Skeletal muscle satellite cell (primary cell): ENCODE measurements at regions not wholly inside any gene's neighbourhood (a gene's known extent, or its start where the extent isn't known, plus 50 kb on each side); places are given as distances from the start of the nearest gene placed in this dataset.

Source experiments
- H3K27me3 ChIP-seq: 2 replicates; pipeline ENCODE4 v1.7.0; 2013; ENCODE audit warnings: low read length; ENCODE audit not compliant: control insufficient read depth, insufficient read depth
- H3K36me3 ChIP-seq: 2 replicates; pipeline ENCODE4 v1.7.0; 2013; ENCODE audit warnings: mild to moderate bottlenecking, control low read depth, low read length; ENCODE audit not compliant: insufficient read depth
- H3K4me1 ChIP-seq: 2 replicates; pipeline ENCODE4 v1.7.0; 2013; ENCODE audit warnings: low read length; ENCODE audit not compliant: control insufficient read depth, insufficient read depth
- H3K4me2 ChIP-seq: 2 replicates; pipeline ENCODE4 v1.7.0; 2013; ENCODE audit warnings: mild to moderate bottlenecking, low read length
- H3K4me3 ChIP-seq: 2 replicates; pipeline ENCODE4 v1.7.0; 2013; ENCODE audit warnings: low read length
- H3K9ac ChIP-seq: 2 replicates; pipeline ENCODE4 v1.7.0; 2013; ENCODE audit warnings: mild to moderate bottlenecking, low read depth, low read length, moderate library complexity
- H3K9me3 ChIP-seq: replicated peaks from 2 replicates; pipeline ENCODE4 v1.7.0; 2013; ENCODE audit warnings: mild to moderate bottlenecking, control low read depth, low read length

DNA sequence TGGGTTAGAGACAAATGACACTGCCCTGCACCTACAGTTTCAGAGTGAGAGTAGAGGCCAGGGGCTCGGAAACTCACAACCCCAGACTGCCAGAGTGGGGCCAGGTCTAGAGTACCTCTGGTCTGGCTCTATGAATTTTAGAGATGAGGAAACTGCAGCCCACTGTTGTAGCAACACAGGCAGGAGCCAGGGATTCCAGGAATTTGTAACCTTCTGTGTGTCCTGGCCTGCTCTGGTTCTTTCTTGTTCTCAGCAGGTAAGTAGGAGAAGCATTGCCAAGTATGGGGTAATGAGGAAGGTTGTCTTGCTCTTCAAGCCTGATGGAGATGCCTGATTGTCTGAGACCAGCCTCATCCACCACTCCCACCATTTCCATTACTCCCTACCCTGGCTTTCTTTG is 221.8 kb downstream of the UACA start:
- Histone ChIP-seq H3K4me3 (no peak overlapping the region), H3K4me2 (no peak overlapping the region), H3K36me3 (no peaks in the 10 kb centered on the region), H3K27me3 (peaks cover 79% of the 10 kb centered on the region), H3K4me1 (no peaks in the 10 kb centered on the region), H3K9me3 (no peaks in the 10 kb centered on the region), H3K9ac (no peak overlapping the region)

DNA sequence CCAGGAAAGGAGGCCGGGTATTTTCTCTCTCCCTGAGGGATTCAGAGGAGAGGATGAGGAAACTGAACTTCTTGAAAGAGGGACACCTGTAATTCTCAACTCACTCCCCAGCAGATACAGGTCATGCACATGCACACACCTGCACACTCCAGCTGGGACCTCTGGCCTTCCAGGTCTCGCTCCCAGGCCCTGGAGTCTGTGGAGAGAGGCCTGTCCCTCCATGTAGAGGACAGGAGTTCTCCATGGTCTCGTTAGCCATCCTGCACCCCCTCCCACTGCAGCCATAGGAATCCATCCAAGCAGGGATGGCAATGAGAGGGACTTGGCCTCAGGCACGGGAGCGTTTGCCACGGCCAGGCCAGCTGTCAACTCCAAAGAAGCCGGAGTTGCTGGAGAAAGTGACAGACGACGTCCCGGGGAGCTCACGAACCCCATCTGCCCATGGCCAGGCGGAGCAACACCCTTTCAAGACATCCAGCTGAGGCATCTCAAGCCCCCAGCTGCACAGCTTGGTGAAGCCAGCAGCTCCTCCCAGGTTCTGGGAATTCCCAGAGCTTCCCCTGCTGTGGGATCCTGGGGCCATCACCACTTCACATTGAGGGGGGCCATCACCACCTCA is 223.3 kb downstream of the UACA start:
- Histone ChIP-seq H3K36me3 (no peaks in the 10 kb centered on the region), H3K9me3 (no peaks in the 10 kb centered on the region), H3K4me3 (no peak overlapping the region), H3K4me2 (no peak overlapping the region), H3K27me3 (peaks cover 94% of the 10 kb centered on the region), H3K4me1 (no peaks in the 10 kb centered on the region), H3K9ac (no peak overlapping the region)

DNA sequence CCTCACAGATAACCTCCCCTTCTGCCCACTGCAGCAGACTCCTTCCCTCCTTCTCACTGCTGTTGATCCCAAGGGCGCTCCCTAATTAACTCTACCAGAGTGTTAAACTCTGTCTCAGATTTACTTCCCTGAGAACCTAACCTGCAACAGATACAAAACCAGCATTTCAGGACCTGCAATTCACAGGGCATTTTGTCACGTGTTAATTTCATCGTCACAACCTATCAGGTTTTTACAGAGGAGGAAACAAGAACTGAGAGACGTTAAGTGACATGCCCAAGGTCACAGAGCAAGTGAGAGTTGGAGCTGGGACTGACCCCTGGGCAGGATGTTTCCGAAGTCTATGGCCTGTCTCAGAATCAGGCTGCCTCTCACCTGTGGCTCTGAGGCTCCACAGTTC is 223.9 kb downstream of the UACA start:
- Histone ChIP-seq H3K27me3 (peaks cover 99% of the 10 kb centered on the region), H3K4me1 (no peaks in the 10 kb centered on the region), H3K36me3 (no peaks in the 10 kb centered on the region), H3K9me3 (no peaks in the 10 kb centered on the region), H3K4me2 (no peak overlapping the region), H3K4me3 (no peak overlapping the region), H3K9ac (no peak overlapping the region)

DNA sequence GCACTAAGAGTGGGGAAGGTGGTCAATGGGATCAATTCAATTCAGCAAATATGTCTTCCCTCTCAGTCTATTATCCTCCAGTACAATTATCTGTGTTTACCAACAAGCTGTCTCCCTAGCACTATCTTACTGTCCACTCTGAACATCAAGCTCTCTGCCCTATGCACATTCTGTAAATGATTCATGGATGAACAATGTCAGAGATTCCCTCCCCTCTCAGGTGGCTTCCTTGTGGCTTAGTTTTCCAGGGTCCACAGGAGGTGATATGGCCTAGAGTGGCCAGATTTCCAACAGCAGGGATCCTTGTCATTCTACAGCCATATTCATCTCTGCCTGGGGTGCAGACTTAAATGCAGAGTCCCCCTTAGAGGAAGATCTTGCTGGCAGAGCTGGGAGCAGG is 225.1 kb downstream of the UACA start:
- Histone ChIP-seq H3K4me2 (no peak overlapping the region), H3K4me1 (no peaks in the 10 kb centered on the region), H3K9ac (no peak overlapping the region), H3K4me3 (no peak overlapping the region), H3K36me3 (no peaks in the 10 kb centered on the region), H3K9me3 (no peaks in the 10 kb centered on the region), H3K27me3 (peaks cover 98% of the 10 kb centered on the region)

DNA sequence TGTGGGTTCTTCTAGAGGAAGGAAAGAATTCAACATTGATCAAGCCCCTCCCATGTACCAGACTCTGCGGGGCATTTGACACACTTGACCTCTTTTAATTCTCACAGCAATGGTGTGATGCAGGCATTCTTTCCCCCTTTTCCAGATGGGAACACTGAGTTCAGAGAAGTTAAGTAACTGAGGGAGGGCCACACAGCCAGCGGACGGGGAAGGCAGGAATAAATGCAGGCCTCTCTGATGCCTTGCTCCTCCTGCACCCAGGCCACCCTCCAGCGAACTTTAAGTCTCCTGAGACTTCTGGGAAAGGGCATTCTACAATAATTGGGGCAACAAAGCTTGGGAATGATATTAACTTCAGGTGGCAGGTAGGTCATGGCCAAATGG is 227.4 kb downstream of the UACA start:
- no peaks in the 10 kb centered on the region for H3K36me3 ChIP-seq
- H3K9ac ChIP-seq, result no peak overlapping the region
- no peak overlapping the region for H3K4me3 ChIP-seq
- peaks cover 96% of the 10 kb centered on the region for H3K27me3 ChIP-seq
- no peaks in the 10 kb centered on the region for H3K4me1 ChIP-seq
- no peaks in the 10 kb centered on the region for H3K9me3 ChIP-seq
- no peak overlapping the region for H3K4me2 ChIP-seq

DNA sequence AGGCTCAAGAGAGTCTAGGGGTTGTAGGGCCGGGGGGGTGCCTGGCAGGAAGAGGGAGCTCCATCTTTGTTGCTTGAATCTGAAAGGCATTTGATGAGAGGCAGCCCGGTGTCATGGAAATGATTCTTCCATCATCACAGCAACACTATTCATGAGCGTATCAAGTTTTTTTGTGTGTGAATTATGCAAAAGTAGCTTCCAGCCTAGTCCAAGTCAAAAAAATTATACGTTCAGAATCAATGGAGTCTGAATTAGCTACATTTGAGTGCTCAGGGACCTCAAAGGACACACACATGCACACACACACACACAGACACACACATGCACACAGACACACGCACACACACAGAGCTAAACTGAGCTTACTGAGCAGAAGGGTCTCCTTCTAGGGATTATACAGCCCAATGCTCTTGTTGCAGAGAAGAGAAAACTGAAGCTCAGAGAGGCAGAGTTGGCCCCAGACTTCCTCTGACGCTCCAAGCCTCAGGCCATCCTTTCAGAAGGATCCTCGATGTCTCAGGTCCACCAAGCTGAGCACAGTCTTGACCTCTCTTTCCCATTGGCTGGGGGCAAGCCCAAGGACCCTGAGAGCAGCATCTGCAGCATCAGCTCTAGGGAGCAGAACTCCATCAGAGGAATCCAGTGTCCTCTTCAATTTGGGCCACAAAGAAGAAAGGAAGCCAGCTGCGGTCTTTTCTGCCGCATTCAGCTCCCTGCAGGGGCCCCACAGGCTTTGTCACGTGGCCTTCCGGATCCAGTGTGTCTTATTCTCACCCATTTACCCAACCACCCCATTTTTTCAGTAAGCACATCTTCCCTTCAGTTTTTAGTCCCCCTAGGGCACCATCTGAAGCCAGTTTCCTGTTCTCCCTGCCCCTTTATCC is 228.0 kb downstream of the UACA start:
- H3K4me1 ChIP-seq, result no peaks in the 10 kb centered on the region
- H3K9ac ChIP-seq, result no peak overlapping the region
- peaks cover 96% of the 10 kb centered on the region for H3K27me3 ChIP-seq
- H3K9me3 ChIP-seq, result no peaks in the 10 kb centered on the region
- no peak overlapping the region for H3K4me2 ChIP-seq
- H3K36me3 ChIP-seq, result no peaks in the 10 kb centered on the region
- no peak overlapping the region for H3K4me3 ChIP-seq

DNA sequence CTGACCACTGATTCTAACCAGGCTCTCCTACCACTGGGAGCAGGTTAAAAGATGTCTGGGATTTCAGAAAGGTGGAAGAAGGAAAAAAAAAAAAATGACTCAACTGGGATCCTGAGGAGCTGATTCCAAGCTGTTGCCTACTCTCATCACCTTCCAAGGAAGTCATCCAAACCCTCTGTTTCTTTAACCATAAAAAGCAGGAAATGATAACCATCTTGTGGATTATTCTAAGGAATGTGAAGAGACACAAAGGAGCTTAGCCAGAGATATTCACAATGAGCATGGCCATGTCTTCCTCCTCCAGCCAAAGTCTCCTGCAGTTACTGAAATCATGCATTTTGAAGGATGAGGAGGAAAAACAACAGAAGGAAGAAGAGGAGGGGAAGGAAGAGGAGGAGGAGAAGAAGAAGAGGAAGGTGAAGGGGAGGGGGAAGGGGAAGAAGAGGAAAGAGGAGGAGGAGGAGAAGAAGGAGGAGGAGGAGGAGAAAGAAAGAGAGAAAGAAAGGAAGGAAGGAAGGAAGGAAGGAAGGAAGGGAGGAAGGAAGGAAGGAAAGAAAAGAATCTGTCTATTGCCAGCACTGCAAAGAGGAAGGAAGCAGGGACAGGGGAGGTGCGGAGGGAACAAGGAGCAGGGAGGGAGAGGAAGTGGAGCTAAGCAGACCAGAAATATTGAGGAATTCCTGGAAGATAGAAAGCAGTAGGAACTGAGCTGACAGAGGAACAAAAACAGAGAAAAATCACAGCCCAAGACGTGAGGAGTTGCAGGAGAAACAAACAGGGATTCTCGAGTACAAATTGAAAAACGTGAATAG is 229.2 kb downstream of the UACA start:
- H3K9ac ChIP-seq, result no peak overlapping the region
- H3K4me1 ChIP-seq, result no peaks in the 10 kb centered on the region
- H3K27me3 ChIP-seq, result peaks cover 93% of the 10 kb centered on the region
- no peaks in the 10 kb centered on the region for H3K9me3 ChIP-seq
- H3K36me3 ChIP-seq, result no peaks in the 10 kb centered on the region
- H3K4me3 ChIP-seq, result no peak overlapping the region
- no peak overlapping the region for H3K4me2 ChIP-seq

DNA sequence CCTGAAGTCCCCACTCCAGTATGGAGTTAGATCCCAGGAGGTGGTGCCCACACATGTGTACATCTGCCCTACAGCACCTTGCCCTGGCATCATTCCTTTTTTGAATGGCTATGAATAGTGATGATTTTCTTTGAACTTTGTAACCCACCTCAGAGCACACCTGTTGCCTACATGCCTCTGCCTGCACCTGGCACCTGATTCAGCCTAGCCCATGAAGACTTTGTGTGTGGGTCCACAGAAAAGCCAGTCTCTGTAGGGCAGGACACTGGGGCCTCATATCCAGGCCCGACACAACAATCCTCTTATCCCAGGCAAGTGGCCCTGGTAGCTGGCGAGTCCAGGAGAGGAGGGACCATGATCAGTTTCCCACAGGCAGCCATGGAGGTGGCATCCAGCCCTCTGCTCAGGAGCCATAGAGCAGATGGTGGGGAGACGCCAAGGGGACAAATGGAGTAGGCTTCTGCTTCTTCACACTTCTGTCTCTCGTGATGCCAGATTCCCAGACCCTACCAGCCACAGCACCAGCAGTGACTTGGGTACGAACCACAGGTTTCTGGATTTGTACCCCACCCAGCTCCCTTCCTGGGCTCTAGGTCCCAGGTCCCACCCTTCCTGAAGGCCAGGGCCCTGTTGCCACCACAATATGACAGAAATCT is 230.7 kb downstream of the UACA start:
- Histone ChIP-seq H3K9ac (no peak overlapping the region), H3K4me2 (no peak overlapping the region), H3K9me3 (no peaks in the 10 kb centered on the region), H3K27me3 (peaks cover 83% of the 10 kb centered on the region), H3K4me3 (no peak overlapping the region), H3K36me3 (no peaks in the 10 kb centered on the region), H3K4me1 (no peaks in the 10 kb centered on the region)

DNA sequence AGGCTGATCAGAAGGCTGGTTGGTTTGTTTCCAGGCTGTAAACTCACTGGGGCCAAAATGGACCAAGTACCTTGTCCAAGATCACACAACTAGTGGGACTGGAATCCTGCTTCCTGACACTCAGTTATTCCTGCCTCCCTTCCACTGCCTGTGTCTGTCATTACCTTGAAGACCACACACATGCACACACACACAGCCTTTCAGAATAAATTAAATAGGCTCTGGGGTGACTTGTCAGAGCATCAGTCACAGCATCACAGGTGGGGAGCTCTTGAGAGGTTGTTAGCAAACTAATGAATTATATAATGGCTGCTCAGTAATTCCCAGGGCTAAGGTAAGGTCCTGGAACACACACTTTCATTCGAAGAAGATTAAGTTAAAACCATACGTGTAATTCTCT is 231.8 kb downstream of the UACA start:
- peaks cover 5% of the 10 kb centered on the region for H3K4me1 ChIP-seq
- no peak overlapping the region for H3K4me2 ChIP-seq
- no peaks in the 10 kb centered on the region for H3K9me3 ChIP-seq
- no peak overlapping the region for H3K4me3 ChIP-seq
- no peak overlapping the region for H3K9ac ChIP-seq
- peaks cover 73% of the 10 kb centered on the region for H3K27me3 ChIP-seq
- H3K36me3 ChIP-seq, result no peaks in the 10 kb centered on the region

DNA sequence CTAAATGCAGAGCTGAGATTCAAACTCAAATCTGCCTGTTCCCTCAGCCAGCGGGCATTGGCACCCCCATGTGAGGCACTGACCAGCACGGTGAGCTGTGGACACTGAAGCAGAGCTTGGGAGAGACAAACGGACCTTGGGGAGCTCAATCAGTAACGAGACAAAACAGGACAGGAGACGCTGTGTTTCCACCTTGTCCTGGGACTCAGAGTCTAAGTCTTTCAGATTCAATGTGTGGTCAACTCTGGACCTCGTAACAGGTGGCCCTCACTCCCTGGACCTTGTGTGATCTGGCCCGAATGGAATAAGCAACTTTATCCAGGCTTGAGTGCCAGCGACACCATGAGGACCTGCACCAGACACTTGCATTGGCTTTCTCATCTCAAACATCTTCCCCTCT is 232.5 kb downstream of the UACA start:
- Histone ChIP-seq H3K27me3 (peaks cover 66% of the 10 kb centered on the region), H3K9ac (no peak overlapping the region), H3K4me1 (peaks cover 12% of the 10 kb centered on the region)

DNA sequence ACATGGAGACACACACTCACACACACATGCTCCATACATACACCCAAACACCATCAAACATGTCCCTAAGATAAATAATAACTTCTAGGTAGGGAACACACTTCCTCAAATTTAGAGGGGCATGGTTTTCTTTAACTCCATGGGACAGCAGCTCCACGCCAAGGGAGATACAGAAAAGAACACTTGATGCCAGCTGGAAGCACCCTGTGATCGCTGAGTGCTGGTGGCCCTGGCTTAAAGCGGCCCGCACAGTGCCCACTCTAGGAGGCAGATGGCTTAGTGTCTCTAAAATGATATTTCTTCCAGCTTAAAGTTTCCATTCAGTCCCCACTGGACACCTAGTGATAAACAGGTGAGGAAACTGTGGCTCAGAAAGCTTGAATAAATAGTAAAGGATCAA is 232.9 kb downstream of the UACA start:
- Histone ChIP-seq H3K27me3 (peaks cover 62% of the 10 kb centered on the region), H3K4me2 (no peak overlapping the region), H3K36me3 (no peaks in the 10 kb centered on the region), H3K9me3 (no peaks in the 10 kb centered on the region), H3K9ac (no peak overlapping the region), H3K4me3 (no peak overlapping the region), H3K4me1 (peaks cover 16% of the 10 kb centered on the region)

More for the DNA sequence above, 232.5 kb downstream of the UACA start:
- no peaks in the 10 kb centered on the region for H3K36me3 ChIP-seq
- H3K4me2 ChIP-seq, result no peak overlapping the region
- no peak overlapping the region for H3K4me3 ChIP-seq
- H3K9me3 ChIP-seq, result no peaks in the 10 kb centered on the region
